Coronary artery (tissue), 2 donors: ENCODE measurements at regions not wholly inside any gene's neighbourhood (a gene's known extent, or its start where the extent isn't known, plus 50 kb on each side); places are given as distances from the start of the nearest gene placed in this dataset.
A peak's percentile ranks its signal among the peaks of the same experiment; 100 is the strongest.

Source experiments
- DNase-seq: peaks from one replicate; pipeline ENCODE4 v3.0.0-alpha.2; 2017; ENCODE audit warnings: low spot score
- H3K27ac ChIP-seq, 2 donors: fragments of 200-600 bp; sonication (generic); one replicate each; pipeline ENCODE4 v1.5.1; 2016 to 2019
- H3K4me3 ChIP-seq: fragments of 200-600 bp; sonication (generic); 2 replicates; pipeline ENCODE4 v1.5.1; 2016; ENCODE audit warnings: mild to moderate bottlenecking, moderate library complexity
- TF ChIP-seq, protein P1 (sequence below): fragments of 200-600 bp; sonication (generic); IDR thresholded peaks from one replicate; pipeline ENCODE4 v1.5.1; 2019; ENCODE audit warnings: antibody characterized with exemption

DNA sequence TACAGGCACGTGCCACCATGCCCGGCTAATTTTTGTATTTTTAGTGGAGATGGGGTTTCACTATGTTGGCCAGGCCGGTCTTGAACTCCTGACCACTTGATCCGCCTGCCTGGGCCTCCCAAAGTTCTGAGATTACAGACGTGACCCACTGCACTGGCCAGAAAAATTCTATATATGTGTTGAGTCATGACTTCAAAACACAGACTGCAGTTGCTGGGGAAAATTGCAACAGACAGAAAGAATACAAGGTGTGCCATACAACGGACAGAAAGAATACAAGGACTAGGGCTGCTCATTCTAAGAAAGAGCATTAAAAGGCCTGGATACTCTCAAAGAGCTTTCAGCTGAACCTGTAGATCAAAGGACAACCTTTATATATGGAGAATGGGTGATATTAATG, 109.6 kb upstream of the ACSL4 start:
- H3K27ac ChIP-seq: no peak overlapping the region
- H3K4me3 ChIP-seq: no peak overlapping the region
- TF ChIP-seq, protein P1, sequence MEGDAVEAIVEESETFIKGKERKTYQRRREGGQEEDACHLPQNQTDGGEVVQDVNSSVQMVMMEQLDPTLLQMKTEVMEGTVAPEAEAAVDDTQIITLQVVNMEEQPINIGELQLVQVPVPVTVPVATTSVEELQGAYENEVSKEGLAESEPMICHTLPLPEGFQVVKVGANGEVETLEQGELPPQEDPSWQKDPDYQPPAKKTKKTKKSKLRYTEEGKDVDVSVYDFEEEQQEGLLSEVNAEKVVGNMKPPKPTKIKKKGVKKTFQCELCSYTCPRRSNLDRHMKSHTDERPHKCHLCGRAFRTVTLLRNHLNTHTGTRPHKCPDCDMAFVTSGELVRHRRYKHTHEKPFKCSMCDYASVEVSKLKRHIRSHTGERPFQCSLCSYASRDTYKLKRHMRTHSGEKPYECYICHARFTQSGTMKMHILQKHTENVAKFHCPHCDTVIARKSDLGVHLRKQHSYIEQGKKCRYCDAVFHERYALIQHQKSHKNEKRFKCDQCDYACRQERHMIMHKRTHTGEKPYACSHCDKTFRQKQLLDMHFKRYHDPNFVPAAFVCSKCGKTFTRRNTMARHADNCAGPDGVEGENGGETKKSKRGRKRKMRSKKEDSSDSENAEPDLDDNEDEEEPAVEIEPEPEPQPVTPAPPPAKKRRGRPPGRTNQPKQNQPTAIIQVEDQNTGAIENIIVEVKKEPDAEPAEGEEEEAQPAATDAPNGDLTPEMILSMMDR: no peak
- no peak for DNase-seq

DNA sequence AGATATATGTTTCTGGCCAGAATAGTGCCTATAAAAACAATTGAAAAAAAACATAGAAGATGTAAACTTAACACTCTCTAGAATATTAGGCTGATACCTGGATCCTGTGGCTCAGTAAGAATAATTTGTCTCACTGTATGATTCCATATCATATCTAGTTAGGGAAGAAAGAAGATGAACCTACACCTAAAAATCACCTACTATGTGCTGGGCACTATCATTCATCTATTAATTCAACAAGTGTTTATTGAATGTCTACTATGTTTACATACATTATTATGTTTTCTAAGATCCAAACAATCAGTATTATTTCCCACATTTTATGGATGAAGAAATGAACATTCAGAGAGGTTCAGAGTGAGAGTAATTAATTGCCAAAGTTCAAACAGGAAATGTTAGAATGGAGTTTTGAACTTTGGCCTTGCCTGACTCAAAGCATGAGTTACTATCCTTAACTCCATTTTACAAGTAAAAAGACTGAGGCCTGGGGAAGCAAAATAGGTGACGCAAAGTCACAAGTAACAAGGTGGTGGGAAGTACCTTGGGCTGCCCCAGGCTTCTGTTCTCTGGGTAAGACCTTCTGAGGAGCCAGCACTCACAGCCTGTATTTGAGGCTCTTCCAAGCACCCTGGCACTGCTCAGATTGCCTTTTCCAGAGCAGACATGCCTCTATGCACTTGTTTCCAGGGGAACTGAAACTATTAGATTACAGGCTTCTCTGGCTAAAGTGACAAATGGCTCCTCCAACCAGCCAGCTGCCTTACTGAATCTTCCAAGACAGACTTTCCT, 111.1 kb upstream of the ACSL4 start:
- H3K27ac ChIP-seq: peak overlapping the region in 1 of 2 donors; percentile 53
- H3K4me3 ChIP-seq: no peak overlapping the region
- no peak for DNase-seq
- TF ChIP-seq, protein P1: no peak

DNA sequence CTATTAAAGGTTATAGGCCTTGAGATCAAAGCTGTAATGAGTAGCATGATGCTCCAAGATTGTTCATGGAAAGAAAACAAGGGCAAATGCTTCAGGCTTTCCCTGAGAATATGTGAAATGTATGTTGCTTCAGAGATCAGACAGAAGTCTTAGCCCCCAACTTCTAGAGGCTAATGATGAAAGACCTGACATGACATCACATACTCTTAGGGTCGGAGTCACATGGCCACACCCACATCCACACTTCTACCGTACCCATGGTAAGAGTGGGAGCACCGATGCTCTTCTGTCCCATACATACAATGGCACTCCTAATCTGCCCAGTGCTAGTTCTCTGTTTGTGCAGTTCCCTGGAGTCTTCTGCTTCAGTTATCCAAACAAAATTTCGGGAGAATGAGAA, 111.9 kb upstream of the ACSL4 start:
- peak overlapping the region in 1 of 2 donors; percentile 53 for H3K27ac ChIP-seq
- DNase-seq: no peak
- TF ChIP-seq, protein P1: no peak

DNA sequence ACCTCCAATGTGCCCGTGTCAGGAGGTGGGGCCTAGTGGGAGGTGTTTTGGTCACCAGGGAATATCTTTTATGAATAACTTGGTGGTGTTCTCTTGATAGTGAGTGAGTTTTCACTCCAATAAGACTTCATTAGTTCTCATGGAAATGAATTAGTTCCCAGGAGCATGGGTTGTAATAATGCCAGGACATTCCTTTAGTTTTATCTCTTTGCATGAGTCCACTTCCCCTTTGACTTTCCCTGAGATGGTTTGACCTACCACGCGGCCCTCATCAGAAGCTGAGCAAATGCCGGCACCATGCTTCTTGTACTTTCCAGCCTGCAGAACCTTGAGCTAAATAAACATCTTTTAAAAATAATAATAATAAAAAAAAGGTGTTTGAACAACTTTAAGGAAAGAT, 112.9 kb upstream of the ACSL4 start:
- no peak overlapping the region for H3K4me3 ChIP-seq
- TF ChIP-seq, protein P1: no peak
- no peak overlapping the region for H3K27ac ChIP-seq
- no peak for DNase-seq

More for the DNA sequence above, 111.9 kb upstream of the ACSL4 start:
- H3K4me3 ChIP-seq: no peak overlapping the region

DNA sequence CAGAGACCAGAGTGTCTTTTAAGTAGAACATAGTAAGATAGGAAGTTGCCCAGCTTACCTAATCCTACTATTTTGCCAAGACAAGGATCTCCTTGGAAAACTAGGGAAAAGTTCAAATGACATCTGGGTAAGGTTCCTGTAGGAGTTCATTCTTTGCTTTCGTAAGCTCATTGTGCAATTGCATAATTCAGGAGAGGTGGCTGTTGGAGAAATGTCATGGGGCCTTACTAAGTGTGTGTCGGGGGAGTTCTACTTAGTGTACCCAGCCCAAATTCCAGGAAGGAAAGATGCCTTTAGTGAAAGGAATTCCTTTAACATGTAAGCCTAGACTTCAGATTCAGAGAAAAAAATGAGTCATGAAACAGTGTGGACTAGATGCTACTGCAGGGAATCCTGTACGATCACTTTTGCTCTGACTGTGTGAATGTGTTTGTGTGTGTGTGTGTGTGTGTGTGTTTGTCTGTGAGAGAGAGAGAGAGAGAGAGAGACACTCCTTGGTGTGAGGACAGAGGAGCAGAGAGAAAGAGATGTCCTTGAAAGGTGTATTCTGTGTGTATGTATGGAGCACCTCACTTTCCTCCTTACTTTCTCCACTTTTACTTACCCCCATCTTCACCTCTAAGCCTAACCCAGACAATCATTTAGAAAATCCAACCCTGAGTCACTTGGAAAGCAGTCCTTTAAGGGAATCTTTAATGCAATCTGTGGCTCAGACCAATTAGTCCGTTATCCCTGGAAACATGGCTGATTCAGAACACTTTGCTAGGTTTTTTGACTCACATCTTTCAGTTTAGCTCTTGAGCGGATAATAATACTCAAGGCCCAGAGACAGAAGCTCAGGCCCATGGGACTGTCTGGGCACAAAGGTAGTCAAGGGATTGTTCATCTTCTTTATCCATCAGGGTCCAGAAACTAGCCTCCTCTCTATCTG, 114.5 kb upstream of the ACSL4 start:
- DNase-seq: no peak
- Histone ChIP-seq H3K4me3 (no peak overlapping the region), H3K27ac (peak overlapping the region in 1 of 2 donors; percentile 58)
- TF ChIP-seq, protein P1: no peak

DNA sequence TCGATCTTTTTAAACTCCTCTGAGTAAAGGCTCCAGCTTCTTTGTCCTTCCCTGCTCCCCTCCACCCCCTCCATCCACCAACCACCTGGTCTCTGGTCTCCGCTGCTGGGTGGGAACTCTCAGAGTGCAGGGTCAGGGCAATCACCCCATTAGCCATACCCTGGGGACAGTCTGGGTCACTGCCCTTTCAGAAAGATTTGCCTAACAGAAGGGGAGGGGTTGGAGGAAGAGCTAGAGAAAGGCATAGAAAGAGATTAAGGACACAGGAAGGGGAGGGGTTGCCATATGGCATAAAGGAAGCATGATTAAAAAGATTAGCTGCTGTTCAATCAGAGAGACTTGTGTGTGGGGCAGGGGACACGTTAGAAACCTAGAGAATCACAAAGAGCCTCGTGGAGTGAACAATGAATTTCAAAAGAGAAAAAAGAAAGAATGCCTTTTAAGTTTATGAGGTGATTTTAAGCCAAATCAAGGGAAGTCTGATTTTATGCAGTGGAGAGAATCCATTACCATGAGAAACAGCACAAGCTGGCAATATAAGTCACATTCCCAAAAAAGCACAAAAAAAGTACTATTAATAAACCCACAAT, 115.5 kb upstream of the ACSL4 start:
- TF ChIP-seq, protein P1: no peak
- DNase-seq: no peak
- no peak overlapping the region for H3K27ac ChIP-seq
- no peak overlapping the region for H3K4me3 ChIP-seq
